Peyer's patch (tissue), 4 donors: ENCODE measurements at regions not wholly inside any gene's neighbourhood (a gene's known extent, or its start where the extent isn't known, plus 50 kb on each side); places are given as distances from the start of the nearest gene placed in this dataset.

Experiments used
- POLR2A ChIP-seq, 2 donors: fragments of 450-650 bp; IDR thresholded peaks; one replicate each; pipeline ENCODE4 v1.5.1; 2017; ENCODE audit warnings: antibody characterized with exemption in 2 of 2, mild to moderate bottlenecking in 2 of 2, moderate library complexity in 2 of 2
- TF ChIP-seq, protein P1 (sequence below), 6 experiments: fragments of 450-650 bp in 4 of 6; fragments of 200-600 bp in 2 of 6; sonication (generic) in 1 of 6; IDR thresholded peaks; one replicate each; pipeline ENCODE4 v1.5.1; 2017 to 2019; ENCODE audit warnings: antibody characterized with exemption in 6 of 6, mild to moderate bottlenecking in 3 of 6, moderate library complexity in 1 of 6

DNA sequence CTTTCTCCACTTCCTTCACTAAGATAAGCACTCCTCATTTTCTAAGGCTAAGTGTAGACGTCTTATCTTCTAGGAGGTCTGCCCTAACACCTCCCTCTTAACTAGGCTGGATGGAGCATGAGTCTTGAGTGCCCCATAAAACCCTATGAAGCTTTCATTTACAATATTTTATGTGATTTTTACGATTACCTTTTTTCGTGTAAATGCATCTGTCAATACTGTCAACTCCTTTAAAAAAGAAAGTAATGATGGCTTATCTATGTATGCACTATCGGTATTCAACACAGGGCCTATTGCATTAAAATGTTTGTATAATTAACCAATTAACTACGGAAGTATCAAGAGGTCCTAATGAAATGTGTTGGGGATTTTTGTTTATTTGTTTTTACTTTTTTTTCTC is 156.0 kb upstream of the FAM83B start:
- TF ChIP-seq POLR2A (IDR thresholded peaks at IDR 0.05): no peak
- TF ChIP-seq, protein P1, sequence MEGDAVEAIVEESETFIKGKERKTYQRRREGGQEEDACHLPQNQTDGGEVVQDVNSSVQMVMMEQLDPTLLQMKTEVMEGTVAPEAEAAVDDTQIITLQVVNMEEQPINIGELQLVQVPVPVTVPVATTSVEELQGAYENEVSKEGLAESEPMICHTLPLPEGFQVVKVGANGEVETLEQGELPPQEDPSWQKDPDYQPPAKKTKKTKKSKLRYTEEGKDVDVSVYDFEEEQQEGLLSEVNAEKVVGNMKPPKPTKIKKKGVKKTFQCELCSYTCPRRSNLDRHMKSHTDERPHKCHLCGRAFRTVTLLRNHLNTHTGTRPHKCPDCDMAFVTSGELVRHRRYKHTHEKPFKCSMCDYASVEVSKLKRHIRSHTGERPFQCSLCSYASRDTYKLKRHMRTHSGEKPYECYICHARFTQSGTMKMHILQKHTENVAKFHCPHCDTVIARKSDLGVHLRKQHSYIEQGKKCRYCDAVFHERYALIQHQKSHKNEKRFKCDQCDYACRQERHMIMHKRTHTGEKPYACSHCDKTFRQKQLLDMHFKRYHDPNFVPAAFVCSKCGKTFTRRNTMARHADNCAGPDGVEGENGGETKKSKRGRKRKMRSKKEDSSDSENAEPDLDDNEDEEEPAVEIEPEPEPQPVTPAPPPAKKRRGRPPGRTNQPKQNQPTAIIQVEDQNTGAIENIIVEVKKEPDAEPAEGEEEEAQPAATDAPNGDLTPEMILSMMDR (IDR thresholded peaks at IDR 0.05): no peak
